Right lobe of liver (tissue), 6 donors: ENCODE measurements at regions not wholly inside any gene's neighbourhood (a gene's known extent, or its start where the extent isn't known, plus 50 kb on each side); places are given as distances from the start of the nearest gene placed in this dataset.

Experiments used
- ATAC-seq, 4 donors: fragments of 200-7000 bp; cut with Tn5 transposase; one replicate each; pipeline ENCODE4 v1.9.1; 2020; ENCODE audit warnings: mild to moderate bottlenecking in 4 of 4, moderate library complexity in 4 of 4
- DNase-seq, 3 donors: peaks; one replicate each; pipeline ENCODE4 v3.0.0-alpha.2; 2020
- H3K27ac ChIP-seq, 3 donors: fragments of 200-600 bp; one replicate each; pipeline ENCODE4 v1.8.0; 2022
- H3K27me3 ChIP-seq, 2 donors: fragments of 200-600 bp; one replicate each; pipeline ENCODE4 v1.8.0; 2022
- H3K36me3 ChIP-seq, 4 donors: fragments of 200-600 bp; sonication (generic) in 1 of 4; one replicate each; pipeline versions ENCODE4 v1.5.1 to v1.8.0; 2017 to 2022; ENCODE audit warnings: control low read depth in 1 of 4
- H3K4me1 ChIP-seq, 4 donors: fragments of 200-600 bp; sonication (generic) in 1 of 4; one replicate each; pipeline versions ENCODE4 v1.5.1 to v1.8.0; 2017 to 2022; ENCODE audit warnings: control low read depth in 1 of 4
- H3K4me3 ChIP-seq, 3 donors: fragments of 200-600 bp; one replicate each; pipeline ENCODE4 v1.8.0; 2022
- H3K9me3 ChIP-seq, 4 donors: fragments of 200-600 bp; sonication (generic) in 1 of 4; one replicate each; pipeline versions ENCODE4 v1.5.1 to v1.8.0; 2017 to 2022; ENCODE audit warnings: control low read depth in 1 of 4
- CTCF ChIP-seq, 4 donors: fragments of 200-600 bp in 3 of 4; fragments of 450-650 bp in 1 of 4; IDR thresholded peaks; one replicate each; pipeline versions ENCODE4 v1.5.1 to v1.8.0; 2016 to 2022; ENCODE audit warnings: antibody characterized with exemption in 4 of 4, mild to moderate bottlenecking in 2 of 4
- POLR2A ChIP-seq: fragments of 450-650 bp; IDR thresholded peaks from one replicate; pipeline ENCODE4 v1.6.1; 2017; ENCODE audit warnings: antibody characterized with exemption, mild to moderate bottlenecking
- WGBS: methylation state at CpG from one replicate; pipeline ENCODE4 v1.1.6; 2018; ENCODE audit warnings: low coverage, low lambda C conversion rate; ENCODE audit not compliant: insufficient coverage; ENCODE audit errors: missing lambda C conversion rate; 5-methylcytosine and 5-hydroxymethylcytosine counted together
- intact Hi-C, 2 donors: fragments of 100-400 bp; cut with DNase I; formaldehyde crosslinking; loops; one replicate each; pipeline versions ENCODE4 v1.11.2 to v1.14.1; 2022
- donor health status: DM: no; HTN: yes; CAD: no.
- donor health status: DM: no; HTN: no; CAD: no.
- donor health status: DM: no; HTN: no; CAD: no.
- donor health status: DM: no; HTN: yes; CAD: no.
- donor health status: DM: no; HTN: yes; CAD: no.

DNA sequence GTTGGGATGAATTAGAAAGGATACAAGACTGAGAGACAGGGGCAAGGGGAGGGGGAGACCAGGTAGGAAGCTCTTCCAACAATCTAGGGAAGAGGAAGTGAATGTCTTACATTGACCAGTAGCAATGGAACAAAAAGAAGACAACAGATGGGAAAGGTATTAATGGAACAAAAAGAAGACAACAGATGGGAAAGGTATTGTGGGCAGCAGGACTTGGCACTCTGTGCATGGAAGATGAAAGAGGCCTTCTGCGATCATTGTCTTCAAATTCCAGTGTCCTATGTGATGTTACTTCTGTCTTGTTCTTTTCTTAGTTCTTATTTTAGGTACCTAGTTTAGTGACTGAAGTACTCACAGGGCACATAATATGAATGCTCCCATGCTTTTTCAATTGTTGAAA, 161.8 kb downstream of the PALM2AKAP2 start:
- Histone ChIP-seq H3K27me3 (no peaks in the 10 kb centered on the region), H3K36me3 (no peaks in the 10 kb centered on the region), H3K4me3 (no peak overlapping the region), H3K9me3 (no peaks in the 10 kb centered on the region), H3K27ac (no peak overlapping the region), H3K4me1 (peaks cover 0 to 22% (median 9%) of the 10 kb centered on the region in 4 donors)
- intact Hi-C loops = no loop called here
- no peak for TF ChIP-seq CTCF (IDR thresholded peaks at IDR 0.05)
- no peak for TF ChIP-seq POLR2A
- 89% methylated on average over 1 of the region's 1 CpG for WGBS
- ATAC-seq = no peak
- no peak for DNase-seq

DNA sequence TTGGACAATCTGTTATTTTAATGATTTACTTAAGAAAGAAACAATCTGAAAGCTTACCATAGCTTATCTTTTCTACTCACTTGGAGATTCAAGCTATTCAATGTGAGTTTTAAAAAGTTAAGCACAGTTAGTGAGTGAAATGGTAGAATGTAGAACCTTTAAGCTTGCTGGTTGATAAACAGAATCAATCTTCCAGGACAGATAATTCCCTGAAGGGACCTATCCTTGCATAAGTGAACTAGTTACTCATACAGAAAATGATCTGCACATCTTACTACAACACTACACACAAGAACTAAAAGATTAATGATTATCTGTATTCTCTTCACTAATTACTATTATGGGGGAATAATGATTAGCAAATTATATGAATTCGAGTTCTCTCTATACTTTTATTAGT, 165.6 kb downstream of the PALM2AKAP2 start:
- H3K4me3 ChIP-seq = no peak overlapping the region
- ATAC-seq = no peak
- no peaks in the 10 kb centered on the region for H3K27me3 ChIP-seq
- peaks cover 0 to 6% (median 3%) of the 10 kb centered on the region in 4 donors for H3K4me1 ChIP-seq
- 85% methylated on average over 1 of the region's 1 CpG for WGBS
- no peaks in the 10 kb centered on the region for H3K9me3 ChIP-seq
- H3K36me3 ChIP-seq = no peaks in the 10 kb centered on the region
- no peak for DNase-seq
- intact Hi-C loops = no loop called here
- H3K27ac ChIP-seq = no peak overlapping the region
- TF ChIP-seq POLR2A (no peak), CTCF (IDR thresholded peaks at IDR 0.05) (no peak)

DNA sequence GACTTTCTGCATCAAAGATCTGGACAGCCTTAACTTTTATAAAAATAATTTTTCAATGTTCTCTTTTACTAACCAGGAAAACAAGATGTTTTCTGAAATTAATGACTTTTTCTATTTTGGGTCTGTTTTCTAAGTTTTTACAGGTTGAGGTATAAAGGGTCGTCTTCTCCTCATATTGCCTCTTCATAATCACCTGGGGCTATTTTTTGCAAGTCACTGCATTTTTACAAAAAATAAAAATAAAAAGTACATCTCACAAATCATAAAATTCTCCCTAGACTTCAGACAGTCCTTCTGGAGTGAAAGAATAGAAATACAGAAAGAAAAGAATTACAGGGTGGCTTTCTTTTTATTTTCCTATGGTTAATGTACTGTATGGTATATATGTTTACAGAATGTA, 168.5 kb downstream of the PALM2AKAP2 start:
- WGBS = 92% methylated on average over 1 of the region's 1 CpG
- TF ChIP-seq CTCF (IDR thresholded peaks at IDR 0.05) = no peak
- TF ChIP-seq POLR2A = no peak
- no peak overlapping the region for H3K27ac ChIP-seq
- peaks cover 0 to 16% (median 6%) of the 10 kb centered on the region in 4 donors for H3K4me1 ChIP-seq
- intact Hi-C loops = no loop called here
- no peaks in the 10 kb centered on the region for H3K36me3 ChIP-seq
- no peaks in the 10 kb centered on the region for H3K27me3 ChIP-seq
- ATAC-seq = no peak
- no peak overlapping the region for H3K4me3 ChIP-seq
- H3K9me3 ChIP-seq = no peaks in the 10 kb centered on the region
- DNase-seq = no peak

GRCh38 chr9:109950710-109951443, 170.9 kb downstream of the PALM2AKAP2 start:
- no peak for DNase-seq
- no peak for TF ChIP-seq POLR2A
- no peak for TF ChIP-seq CTCF (IDR thresholded peaks at IDR 0.05)
- 60% methylated on average over 6 of the region's 7 CpGs for WGBS
- intact Hi-C loops = no loop called here
- H3K4me3 ChIP-seq = no peak overlapping the region
- H3K9me3 ChIP-seq = no peaks in the 10 kb centered on the region
- peak overlapping the region in 2 of 3 donors; percentile 65 to 82 for H3K27ac ChIP-seq
- no peaks in the 10 kb centered on the region for H3K27me3 ChIP-seq
- peaks cover 0 to 16% (median 6%) of the 10 kb centered on the region in 4 donors for H3K4me1 ChIP-seq
- peak; percentile 74 to 92 (median 84) for ATAC-seq
- no peaks in the 10 kb centered on the region for H3K36me3 ChIP-seq
